SK-N-SH treated with all-trans-retinoic acid at 6 μM for 48 hours (cell line): ENCODE measurements at regions not wholly inside any gene's neighbourhood (a gene's known extent, or its start where the extent isn't known, plus 50 kb on each side); places are given as distances from the start of the nearest gene placed in this dataset.

Experiments
- CSDC2 ChIP-seq: fragments of 250-450 bp; sonication (Bioruptor Pico); IDR thresholded peaks from 2 replicates; pipeline ENCODE4 v1.5.0; 2020; ENCODE audit warnings: mild to moderate bottlenecking, moderate library complexity
- GLIS3 ChIP-seq: fragments of 250-450 bp; sonication (Bioruptor Pico); IDR thresholded peaks from 2 replicates; pipeline ENCODE4 v1.5.0; 2020; ENCODE audit warnings: mild to moderate bottlenecking, moderate library complexity
- SNAI2 ChIP-seq: fragments of 250-450 bp; sonication (Bioruptor Pico); IDR thresholded peaks from 2 replicates; pipeline ENCODE4 v1.5.0; 2020; ENCODE audit warnings: mild to moderate bottlenecking, moderate library complexity
- TOX ChIP-seq: fragments of 250-450 bp; sonication (Bioruptor Pico); IDR thresholded peaks from 2 replicates; pipeline ENCODE4 v1.8.0; 2021; ENCODE audit warnings: mild to moderate bottlenecking, moderate library complexity, borderline replicate concordance
- ZFP30 ChIP-seq: fragments of 450-650 bp; formaldehyde crosslinking; IDR thresholded peaks from 2 replicates; pipeline ENCODE4 v1.5.0; 2022; ENCODE audit warnings: mild to moderate bottlenecking, moderate library complexity
- TF ChIP-seq, protein P1 (sequence below): fragments of 250-450 bp; sonication (Bioruptor Pico); IDR thresholded peaks from 2 replicates; pipeline ENCODE4 v1.8.0; 2020; ENCODE audit warnings: mild to moderate bottlenecking, moderate library complexity, borderline replicate concordance
- TF ChIP-seq, protein P2 (sequence below): fragments of 250-450 bp; sonication (Bioruptor Pico); IDR thresholded peaks from 2 replicates; pipeline ENCODE4 v1.5.1; 2020; ENCODE audit warnings: low read depth, mild to moderate bottlenecking, moderate library complexity

DNA sequence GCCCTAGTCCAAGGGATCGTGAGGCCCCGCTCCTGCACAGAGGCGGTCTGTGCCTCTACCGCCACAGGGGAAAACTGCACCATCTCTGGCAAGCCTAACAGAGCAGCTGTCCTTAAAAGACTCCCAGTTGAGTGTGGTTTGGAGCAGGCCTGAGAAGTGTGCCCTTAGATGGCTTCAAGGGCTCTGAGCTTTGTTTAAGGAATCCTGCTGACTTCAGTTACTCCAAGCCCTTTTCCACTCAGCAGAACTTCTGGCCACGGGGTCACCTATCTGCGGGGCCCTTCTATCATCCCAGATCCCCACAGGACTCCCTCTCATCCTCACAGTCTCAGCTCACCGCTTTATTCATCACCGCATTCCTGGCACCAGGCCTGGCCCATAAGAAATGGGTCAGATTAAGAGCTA, 131.5 kb downstream of the CCDC74A start:
- TF ChIP-seq, protein P1, sequence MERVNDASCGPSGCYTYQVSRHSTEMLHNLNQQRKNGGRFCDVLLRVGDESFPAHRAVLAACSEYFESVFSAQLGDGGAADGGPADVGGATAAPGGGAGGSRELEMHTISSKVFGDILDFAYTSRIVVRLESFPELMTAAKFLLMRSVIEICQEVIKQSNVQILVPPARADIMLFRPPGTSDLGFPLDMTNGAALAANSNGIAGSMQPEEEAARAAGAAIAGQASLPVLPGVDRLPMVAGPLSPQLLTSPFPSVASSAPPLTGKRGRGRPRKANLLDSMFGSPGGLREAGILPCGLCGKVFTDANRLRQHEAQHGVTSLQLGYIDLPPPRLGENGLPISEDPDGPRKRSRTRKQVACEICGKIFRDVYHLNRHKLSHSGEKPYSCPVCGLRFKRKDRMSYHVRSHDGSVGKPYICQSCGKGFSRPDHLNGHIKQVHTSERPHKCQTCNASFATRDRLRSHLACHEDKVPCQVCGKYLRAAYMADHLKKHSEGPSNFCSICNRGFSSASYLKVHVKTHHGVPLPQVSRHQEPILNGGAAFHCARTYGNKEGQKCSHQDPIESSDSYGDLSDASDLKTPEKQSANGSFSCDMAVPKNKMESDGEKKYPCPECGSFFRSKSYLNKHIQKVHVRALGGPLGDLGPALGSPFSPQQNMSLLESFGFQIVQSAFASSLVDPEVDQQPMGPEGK (CRISPR knock-in tag): no peak
- TF ChIP-seq TOX (CRISPR knock-in tag) (no peak), CSDC2 (no peak), GLIS3 (CRISPR knock-in tag) (no peak), SNAI2 (no peak), ZFP30 (no peak)
- TF ChIP-seq, protein P2, sequence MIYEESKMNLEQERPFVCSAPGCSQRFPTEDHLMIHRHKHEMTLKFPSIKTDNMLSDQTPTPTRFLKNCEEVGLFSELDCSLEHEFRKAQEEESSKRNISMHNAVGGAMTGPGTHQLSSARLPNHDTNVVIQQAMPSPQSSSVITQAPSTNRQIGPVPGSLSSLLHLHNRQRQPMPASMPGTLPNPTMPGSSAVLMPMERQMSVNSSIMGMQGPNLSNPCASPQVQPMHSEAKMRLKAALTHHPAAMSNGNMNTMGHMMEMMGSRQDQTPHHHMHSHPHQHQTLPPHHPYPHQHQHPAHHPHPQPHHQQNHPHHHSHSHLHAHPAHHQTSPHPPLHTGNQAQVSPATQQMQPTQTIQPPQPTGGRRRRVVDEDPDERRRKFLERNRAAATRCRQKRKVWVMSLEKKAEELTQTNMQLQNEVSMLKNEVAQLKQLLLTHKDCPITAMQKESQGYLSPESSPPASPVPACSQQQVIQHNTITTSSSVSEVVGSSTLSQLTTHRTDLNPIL (CRISPR knock-in tag): no peak
